Neural cell (in vitro differentiated cells): ENCODE measurements at regions not wholly inside any gene's neighbourhood (a gene's known extent, or its start where the extent isn't known, plus 50 kb on each side); places are given as distances from the start of the nearest gene placed in this dataset.

Experiments
- H2AFZ ChIP-seq: fragments of 200-600, 300-800 bp; sonication (generic), shearing (Covaris generic); 2 replicates; pipeline ENCODE4 v1.6.0; 2014; ENCODE audit warnings: low read depth, mild to moderate bottlenecking, antibody characterized with exemption, low read length, moderate library complexity
- H3F3A ChIP-seq: fragments of 200-600 bp; shearing (Covaris generic); 2 replicates; pipeline ENCODE4 v1.6.1; 2016; ENCODE audit warnings: mild to moderate bottlenecking, moderate library complexity, mixed read lengths, antibody characterized with exemption, low read length; ENCODE audit not compliant: insufficient read depth, poor library complexity, severe bottlenecking
- H3K27ac ChIP-seq: fragments of 200-600, 300-800 bp; sonication (generic), shearing (Covaris generic); 2 replicates; pipeline ENCODE4 v1.5.1; 2014; ENCODE audit warnings: mild to moderate bottlenecking, low read length, moderate library complexity
- H3K27me3 ChIP-seq: fragments of 300-800, 200-600 bp; sonication (generic), shearing (Covaris generic); 2 replicates; pipeline ENCODE4 v1.6.0; 2014; ENCODE audit warnings: mild to moderate bottlenecking, low read depth, low read length, moderate library complexity; ENCODE audit not compliant: insufficient read depth
- H3K36me3 ChIP-seq: fragments of 300-800, 200-600 bp; sonication (generic), shearing (Covaris generic); 2 replicates; pipeline ENCODE4 v1.5.1; 2014; ENCODE audit warnings: mild to moderate bottlenecking, antibody characterized with exemption, low read length, moderate library complexity; ENCODE audit not compliant: insufficient read depth
- H3K4me2 ChIP-seq: fragments of 300-800, 200-600 bp; sonication (generic), shearing (Covaris generic); 2 replicates; pipeline ENCODE4 v1.6.0; 2014; ENCODE audit warnings: mild to moderate bottlenecking, low read length
- H3K4me3 ChIP-seq: fragments of 300-800, 200-600 bp; sonication (generic), shearing (Covaris generic); 2 replicates; pipeline ENCODE4 v1.5.1; 2014; ENCODE audit warnings: mild to moderate bottlenecking, low read length, moderate library complexity
- H3K79me2 ChIP-seq: fragments of 200-600 bp; shearing (Covaris generic); replicated peaks from 2 replicates; pipeline ENCODE4 v1.6.0; 2014; ENCODE audit warnings: mild to moderate bottlenecking, low read length, moderate library complexity; ENCODE audit not compliant: insufficient read depth
- H3K9ac ChIP-seq: fragments of 300-800, 200-600 bp; sonication (generic), shearing (Covaris generic); 2 replicates; pipeline ENCODE4 v1.6.1; 2016; ENCODE audit warnings: mild to moderate bottlenecking, low read length, mixed read lengths
- H3K9me2 ChIP-seq: fragments of 200-600 bp; shearing (Covaris generic); 2 replicates; pipeline ENCODE4 v1.6.1; 2016; ENCODE audit warnings: mild to moderate bottlenecking, low read length, mixed read lengths; ENCODE audit not compliant: insufficient read depth
- H3K9me3 ChIP-seq: fragments of 200-600, 300-800 bp; sonication (generic), shearing (Covaris generic); 2 replicates; pipeline ENCODE4 v1.6.1; 2016; ENCODE audit warnings: mild to moderate bottlenecking, mixed run types, low read length, moderate library complexity, mixed read lengths
- H4K20me1 ChIP-seq: fragments of 200-600 bp; shearing (Covaris generic); 2 replicates; pipeline ENCODE4 v1.6.1; 2016; ENCODE audit warnings: mild to moderate bottlenecking, mixed run types; ENCODE audit not compliant: insufficient read depth
- EP300 ChIP-seq: fragments of 450-650 bp; conservative IDR thresholded peaks from 2 replicates; pipeline ENCODE4 v1.6.1; 2014; ENCODE audit warnings: antibody characterized with exemption, mild to moderate bottlenecking, moderate library complexity; ENCODE audit not compliant: poor library complexity, severe bottlenecking
- EZH2 ChIP-seq: fragments of 200-600, 300-800 bp; shearing (Covaris generic), sonication (generic); IDR thresholded peaks from 2 replicates; pipeline ENCODE4 v1.6.1; 2014; ENCODE audit warnings: antibody characterized with exemption, low read length, borderline replicate concordance, mild to moderate bottlenecking; ENCODE audit not compliant: insufficient read depth, poor library complexity, severe bottlenecking
- MXI1 ChIP-seq: fragments of 450-650 bp; conservative IDR thresholded peaks from 2 replicates; pipeline ENCODE4 v1.6.1; 2014; ENCODE audit warnings: antibody characterized with exemption, mild to moderate bottlenecking; ENCODE audit not compliant: poor library complexity, severe bottlenecking
- POLR2AphosphoS5 ChIP-seq: IDR thresholded peaks from 2 replicates; pipeline ENCODE4 v1.6.1; 2012
- RAD21 ChIP-seq: fragments of 450-650 bp; conservative IDR thresholded peaks from 2 replicates; pipeline ENCODE4 v1.6.1; 2014; ENCODE audit warnings: antibody characterized with exemption, mild to moderate bottlenecking, moderate library complexity
- REST ChIP-seq: IDR thresholded peaks from 2 replicates; pipeline ENCODE4 v1.6.1; 2012; ENCODE audit warnings: borderline replicate concordance
- SMC3 ChIP-seq: fragments of 450-650 bp; conservative IDR thresholded peaks from 2 replicates; pipeline ENCODE4 v1.6.1; 2014; ENCODE audit warnings: antibody characterized with exemption, mild to moderate bottlenecking, moderate library complexity; ENCODE audit not compliant: poor library complexity
- TAF1 ChIP-seq: IDR thresholded peaks from 2 replicates; pipeline ENCODE4 v1.6.1; 2012; ENCODE audit warnings: low read depth
- TF ChIP-seq, protein P1 (sequence below): fragments of 450-650 bp; IDR thresholded peaks from 2 replicates; pipeline ENCODE4 v1.5.1; 2014; ENCODE audit warnings: antibody characterized with exemption, mild to moderate bottlenecking, moderate library complexity; ENCODE audit not compliant: poor library complexity, severe bottlenecking

GRCh38 chr17:36687736-36688135, 86.4 kb downstream of the MRM1 start:
- Histone ChIP-seq H4K20me1 (no peaks in the 10 kb centered on the region), H3F3A (no peaks in the 10 kb centered on the region), H3K27ac (no peak overlapping the region), H2AFZ (no peak overlapping the region), H3K9ac (no peak overlapping the region), H3K79me2 (no peaks in the 10 kb centered on the region), H3K4me2 (no peak overlapping the region), H3K36me3 (no peaks in the 10 kb centered on the region), H3K27me3 (no peaks in the 10 kb centered on the region), H3K9me2 (no peaks in the 10 kb centered on the region), H3K4me3 (no peak overlapping the region), H3K9me3 (no peaks in the 10 kb centered on the region)
- TF ChIP-seq TAF1 (no peak), EP300 (no peak), EZH2 (no peak), REST (no peak), MXI1 (no peak), RAD21 (no peak), POLR2AphosphoS5 (no peak), SMC3 (no peak)
- TF ChIP-seq, protein P1, sequence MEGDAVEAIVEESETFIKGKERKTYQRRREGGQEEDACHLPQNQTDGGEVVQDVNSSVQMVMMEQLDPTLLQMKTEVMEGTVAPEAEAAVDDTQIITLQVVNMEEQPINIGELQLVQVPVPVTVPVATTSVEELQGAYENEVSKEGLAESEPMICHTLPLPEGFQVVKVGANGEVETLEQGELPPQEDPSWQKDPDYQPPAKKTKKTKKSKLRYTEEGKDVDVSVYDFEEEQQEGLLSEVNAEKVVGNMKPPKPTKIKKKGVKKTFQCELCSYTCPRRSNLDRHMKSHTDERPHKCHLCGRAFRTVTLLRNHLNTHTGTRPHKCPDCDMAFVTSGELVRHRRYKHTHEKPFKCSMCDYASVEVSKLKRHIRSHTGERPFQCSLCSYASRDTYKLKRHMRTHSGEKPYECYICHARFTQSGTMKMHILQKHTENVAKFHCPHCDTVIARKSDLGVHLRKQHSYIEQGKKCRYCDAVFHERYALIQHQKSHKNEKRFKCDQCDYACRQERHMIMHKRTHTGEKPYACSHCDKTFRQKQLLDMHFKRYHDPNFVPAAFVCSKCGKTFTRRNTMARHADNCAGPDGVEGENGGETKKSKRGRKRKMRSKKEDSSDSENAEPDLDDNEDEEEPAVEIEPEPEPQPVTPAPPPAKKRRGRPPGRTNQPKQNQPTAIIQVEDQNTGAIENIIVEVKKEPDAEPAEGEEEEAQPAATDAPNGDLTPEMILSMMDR: no peak

DNA sequence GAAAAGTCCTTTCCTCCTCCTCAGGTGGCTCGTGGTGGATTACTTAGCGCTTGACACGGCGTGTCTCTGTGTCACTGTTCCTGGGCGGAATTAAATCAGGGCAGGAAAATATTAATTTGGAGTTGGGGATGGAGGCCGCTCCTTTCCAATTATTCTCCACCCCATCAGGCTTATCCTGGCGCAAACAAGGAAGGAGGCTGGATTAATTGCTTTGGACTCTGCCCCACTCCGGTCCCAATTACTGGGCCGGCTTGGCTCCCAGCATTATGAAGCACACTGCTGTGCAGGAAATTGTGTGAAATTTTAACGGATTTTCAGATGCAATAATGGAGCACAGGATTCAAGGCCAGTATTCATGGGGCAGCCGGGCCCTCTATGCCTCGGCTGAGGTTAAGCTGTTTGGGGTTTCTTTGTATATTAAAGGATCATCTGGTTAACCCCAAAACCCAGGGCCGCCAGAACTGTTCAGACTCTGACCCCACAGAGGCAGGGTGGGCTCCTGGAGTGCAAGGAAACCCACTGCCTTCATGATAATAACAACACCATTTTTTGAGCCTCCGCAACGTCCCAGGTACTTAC, 87.8 kb downstream of the MRM1 start:
- Histone ChIP-seq H3K79me2 (no peaks in the 10 kb centered on the region), H3K4me2 (no peak overlapping the region), H3K9me3 (no peaks in the 10 kb centered on the region), H3K4me3 (no peak overlapping the region), H3K36me3 (no peaks in the 10 kb centered on the region), H2AFZ (no peak overlapping the region), H3K9ac (no peak overlapping the region), H3K9me2 (no peaks in the 10 kb centered on the region), H3K27me3 (no peaks in the 10 kb centered on the region), H3F3A (no peaks in the 10 kb centered on the region), H4K20me1 (no peaks in the 10 kb centered on the region), H3K27ac (no peak overlapping the region)
- TF ChIP-seq TAF1 (no peak), EP300 (no peak), REST (no peak), RAD21 (no peak)
